ENCODE measurements at regions not wholly inside any gene's neighbourhood (a gene's known extent, or its start where the extent isn't known, plus 50 kb on each side); places are given as distances from the start of the nearest gene placed in this dataset.

GRCh38 chr2:12882393-12882792 is 165.7 kb downstream of the TRIB2 start:
- no peak for TF ChIP-seq CTCF (IDR thresholded peaks at IDR 0.05)
- TF ChIP-seq POLR2A (IDR thresholded peaks at IDR 0.05), result no peak

Measured in vagina (tissue), 2 donors.